GM12891 (cell line): ENCODE measurements at regions not wholly inside any gene's neighbourhood (a gene's known extent, or its start where the extent isn't known, plus 50 kb on each side); places are given as distances from the start of the nearest gene placed in this dataset.

Experiments used
- POLR2AphosphoS5 ChIP-seq: IDR thresholded peaks from 2 replicates; pipeline ENCODE4 v1.6.1; 2011; ENCODE audit warnings: low read depth, low read length, control low read depth
- TAF1 ChIP-seq: IDR thresholded peaks from 2 replicates; pipeline ENCODE4 v1.6.1; 2011; ENCODE audit warnings: low read depth, low read length, control low read depth

- TF ChIP-seq TAF1 (no peak), POLR2AphosphoS5 (no peak)
Measured at GRCh38 chr18:27735117-27735516, 441.8 kb downstream of the CDH2 start.
